NCI-H446 (cell line): ENCODE measurements at regions not wholly inside any gene's neighbourhood (a gene's known extent, or its start where the extent isn't known, plus 50 kb on each side); places are given as distances from the start of the nearest gene placed in this dataset.
"Not testable (repeated sequence)": the region's sequence is repeated elsewhere in the genome, so short reads cannot be mapped to it uniquely, and the experiment has no call there.

Experiments
- DNase-seq, 2 experiments: peaks; one replicate each; lab custom pipeline; 2025; lab: John Stamatoyannopoulos, UW

- no peak for DNase-seq
Observed at GRCh38 chr18:75745147-75745546, 317.6 kb upstream of the SMIM21 start.

DNA sequence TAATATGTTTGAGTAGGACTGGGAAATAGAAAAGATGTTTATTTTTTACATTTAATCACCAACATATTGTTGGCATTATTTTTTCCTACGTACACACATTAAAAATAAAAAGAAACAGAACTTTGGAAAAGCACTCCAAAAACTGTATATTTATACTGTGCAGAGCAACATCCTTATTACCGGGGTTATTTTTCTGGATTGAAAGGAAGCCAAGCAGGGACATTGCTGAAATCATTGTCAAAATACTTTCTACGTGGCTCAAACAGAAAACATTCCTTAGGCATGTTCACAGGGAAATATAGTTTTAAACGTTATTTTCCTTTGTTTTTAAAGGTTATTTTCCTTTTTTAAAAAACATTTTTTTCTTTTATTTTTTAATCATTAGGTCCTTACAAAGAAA, 315.0 kb upstream of the SMIM21 start:
- no peak for DNase-seq

GRCh38 chr18:75739682-75740081, 312.2 kb upstream of the SMIM21 start:
- DNase-seq = no peak

- no peak for DNase-seq
Observed at GRCh38 chr18:75735291-75735690, 307.8 kb upstream of the SMIM21 start.

DNA sequence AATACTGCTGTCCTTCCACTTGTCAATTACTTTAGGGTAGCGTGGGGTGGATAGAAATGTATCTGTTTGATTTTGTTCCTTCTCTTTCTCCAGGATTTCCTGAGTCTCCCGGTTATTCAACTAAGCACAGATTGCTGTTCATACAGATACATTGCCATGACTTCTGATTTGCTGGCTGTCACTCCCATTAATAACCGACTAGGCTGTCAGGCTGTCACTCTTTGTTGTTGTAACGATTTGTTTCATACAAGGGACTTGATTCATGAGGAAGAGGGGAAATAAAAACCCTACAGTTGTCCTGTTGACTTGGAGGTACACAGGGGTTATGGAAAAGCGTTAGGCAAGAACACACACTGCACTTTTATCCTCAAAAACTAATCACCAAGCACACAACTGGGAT, 302.7 kb upstream of the SMIM21 start:
- DNase-seq = no peak

DNA sequence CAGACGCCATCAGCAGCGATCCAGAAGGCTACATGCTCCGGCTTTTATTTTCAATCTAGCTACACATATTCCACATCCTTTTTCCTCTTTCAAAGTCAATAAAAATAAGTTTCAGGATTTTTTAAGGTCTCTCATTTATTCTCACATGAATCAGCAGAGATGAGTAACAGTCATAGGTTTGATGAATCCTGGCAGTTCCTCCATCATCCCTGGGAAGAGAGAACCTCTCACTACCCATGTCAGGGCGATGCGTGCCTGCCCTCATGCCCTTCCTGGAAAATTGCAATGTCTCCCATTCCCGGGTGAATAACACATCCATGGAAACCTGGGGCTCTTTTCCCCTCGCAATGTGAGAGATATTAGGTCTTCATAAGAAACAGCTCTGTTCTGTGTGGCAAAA, 301.1 kb upstream of the SMIM21 start:
- no peak for DNase-seq

- peak in 1 of 2 experiments; percentile 19 for DNase-seq
Observed at GRCh38 chr18:75727456-75727855, 300.0 kb upstream of the SMIM21 start.

DNA sequence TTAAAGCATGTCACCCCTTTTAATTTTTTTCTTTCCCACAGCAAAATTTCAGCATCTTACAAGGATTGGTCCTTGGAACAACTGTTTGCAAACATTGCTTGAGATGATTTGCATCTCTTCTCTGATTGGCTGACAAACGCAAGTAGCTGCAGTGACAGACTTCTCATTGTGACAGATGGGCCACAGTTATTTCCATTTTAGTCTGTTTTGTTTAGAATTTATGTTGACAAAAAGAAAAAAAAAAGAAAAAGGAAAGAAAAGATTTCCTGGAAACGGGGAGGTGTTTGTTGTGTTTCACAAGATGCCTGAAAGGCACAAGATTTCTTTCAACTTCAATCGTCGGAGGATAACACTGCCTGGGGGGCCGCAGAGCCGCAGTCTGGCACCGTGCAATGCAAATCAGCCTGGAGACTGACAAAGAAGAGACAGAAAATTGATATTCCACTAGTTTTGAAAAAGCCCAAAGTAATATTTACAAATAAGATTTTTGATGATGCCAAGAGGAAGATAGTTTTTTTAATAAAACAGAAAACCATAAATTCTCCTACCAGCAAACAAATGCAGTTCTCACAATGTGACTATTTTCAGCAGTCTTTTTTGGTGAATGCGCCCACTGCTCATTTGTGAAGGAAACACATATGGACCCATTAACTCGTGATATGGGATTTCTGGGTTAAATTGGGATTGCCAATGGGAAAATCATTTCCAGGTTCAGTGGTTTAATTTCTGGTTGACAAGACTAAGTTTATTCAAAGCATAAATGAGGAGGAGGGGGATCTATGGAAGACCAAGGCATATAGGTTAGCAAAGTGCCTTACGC, 296.2 kb upstream of the SMIM21 start:
- no peak for DNase-seq

- DNase-seq = no peak
Observed at GRCh38 chr18:75714766-75715165, 287.3 kb upstream of the SMIM21 start.

GRCh38 chr18:75712124-75712867, 284.8 kb upstream of the SMIM21 start:
- peak; percentile 1 to 42 for DNase-seq

DNA sequence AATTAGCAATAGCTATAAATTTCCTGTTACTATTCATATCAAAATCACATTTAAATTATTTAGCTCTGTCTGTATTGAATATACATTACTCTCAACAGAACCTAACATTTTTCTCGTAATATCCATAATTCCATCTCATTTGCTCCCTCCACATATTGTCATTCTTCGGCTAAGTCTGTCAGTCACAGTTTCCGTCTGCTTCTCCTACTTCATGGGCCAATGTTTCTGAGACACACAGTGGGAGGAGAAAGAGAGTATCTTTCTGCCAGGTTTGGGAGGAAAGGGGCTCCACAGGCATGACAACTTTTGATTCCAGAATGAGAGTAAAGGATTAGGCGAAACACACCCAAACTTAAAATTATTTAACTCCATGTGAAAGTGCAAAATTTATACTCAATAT, 273.1 kb upstream of the SMIM21 start:
- DNase-seq = no peak

GRCh38 chr18:75698861-75699260, 271.4 kb upstream of the SMIM21 start:
- DNase-seq = no peak

GRCh38 chr18:75697493-75697892, 270.0 kb upstream of the SMIM21 start:
- DNase-seq = no peak

DNA sequence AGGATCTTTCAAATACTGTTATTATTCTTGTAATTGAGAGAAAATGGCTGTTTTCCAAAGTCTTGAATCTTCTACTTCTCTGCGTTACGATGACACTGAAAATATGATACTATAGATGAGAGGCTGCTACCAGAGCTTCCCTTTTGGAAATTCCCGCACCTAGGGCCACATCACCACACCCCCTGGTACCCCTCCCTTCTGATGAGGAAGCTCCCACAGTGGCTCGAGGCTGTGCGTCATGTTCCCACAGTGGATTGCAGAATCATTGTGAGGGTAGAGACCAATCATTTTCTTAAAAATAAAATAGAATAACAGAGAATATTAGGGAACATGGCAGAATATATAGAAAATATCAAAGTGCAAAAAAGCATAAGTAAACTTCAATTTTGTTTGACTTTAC, 268.9 kb upstream of the SMIM21 start:
- no peak for DNase-seq

GRCh38 chr18:75694292-75694691, 266.8 kb upstream of the SMIM21 start:
- DNase-seq = no peak

- no peak for DNase-seq
Observed at GRCh38 chr18:75691483-75691882, 264.0 kb upstream of the SMIM21 start.

GRCh38 chr18:75690283-75690682, 262.8 kb upstream of the SMIM21 start:
- not testable (repeated sequence) for DNase-seq

DNA sequence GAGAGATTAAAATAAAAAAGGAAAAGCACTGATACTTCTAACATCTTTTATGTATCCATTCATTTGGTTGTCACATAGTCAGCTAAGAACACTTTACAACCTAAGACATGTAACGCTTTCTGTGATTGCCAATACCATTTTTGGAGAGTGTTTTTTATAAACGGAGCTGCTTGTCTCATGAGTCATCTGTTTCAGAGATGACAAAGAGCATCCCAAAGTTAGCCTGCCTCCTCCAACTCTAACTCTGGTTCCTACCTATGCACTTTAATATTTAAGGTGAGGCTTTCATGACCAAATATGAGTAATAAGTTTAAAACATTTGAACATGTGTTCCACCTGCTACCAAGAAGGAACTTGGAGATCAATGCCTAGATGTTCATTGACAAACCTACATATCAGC, 260.1 kb upstream of the SMIM21 start:
- DNase-seq = no peak

DNA sequence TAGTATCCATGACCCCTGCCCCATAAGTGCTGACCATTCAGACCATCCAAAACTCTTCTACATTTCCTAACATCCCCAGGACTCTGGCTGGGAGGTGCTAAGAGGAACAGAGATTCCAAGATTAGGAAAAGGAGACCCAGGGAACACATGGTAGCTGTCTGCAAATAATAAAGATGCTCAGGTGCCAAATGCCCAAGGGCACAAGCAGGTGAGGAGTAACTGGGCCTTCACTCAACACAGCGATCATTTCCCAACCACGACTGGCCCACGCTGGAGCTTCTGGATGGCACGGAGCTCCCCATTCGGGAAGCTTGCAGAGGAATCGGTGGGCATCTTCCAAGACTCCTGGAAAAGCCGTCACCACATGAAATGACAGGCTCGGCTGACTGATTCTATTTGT, 255.9 kb upstream of the SMIM21 start:
- no peak for DNase-seq

GRCh38 chr18:75681538-75682115, 254.1 kb upstream of the SMIM21 start:
- DNase-seq = no peak

DNA sequence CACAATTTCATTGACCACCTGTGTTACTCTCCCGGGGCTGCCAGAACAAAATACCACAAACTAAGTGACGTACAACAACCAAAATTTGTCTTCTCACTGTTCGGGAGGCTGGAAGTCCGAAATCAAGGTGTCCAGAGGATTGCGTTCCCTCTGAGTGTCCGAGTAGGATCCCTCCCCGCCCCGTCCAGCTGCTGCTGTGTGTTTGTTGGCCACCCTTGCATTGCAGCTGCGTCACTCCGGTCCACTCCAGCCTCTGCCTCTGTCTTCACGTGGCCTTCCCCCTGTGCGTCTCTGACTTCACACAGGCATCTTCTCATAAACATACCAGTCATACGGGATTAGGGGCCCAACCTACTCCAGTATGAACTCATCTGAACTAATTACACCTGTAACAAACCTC, 251.8 kb upstream of the SMIM21 start:
- DNase-seq = no peak

DNA sequence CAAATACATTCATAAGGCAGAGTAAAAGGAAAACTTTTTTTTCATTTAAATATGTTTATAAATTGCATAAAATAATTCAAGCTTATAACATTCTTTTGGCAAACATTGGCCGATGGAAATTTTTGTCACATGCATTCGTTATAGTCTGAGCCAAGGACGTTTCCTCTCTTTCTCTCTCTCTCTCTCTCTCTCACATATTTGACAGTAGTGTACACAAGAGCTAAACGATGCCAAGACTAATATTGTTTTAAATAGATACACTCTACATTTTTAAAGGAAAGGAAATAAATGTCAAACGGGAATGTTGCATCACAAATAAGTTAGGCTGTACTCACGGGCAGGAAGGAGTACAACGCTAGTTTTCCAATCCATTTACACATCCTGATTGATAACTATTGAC, 251.1 kb upstream of the SMIM21 start:
- no peak for DNase-seq
